CD14-positive monocyte (primary cell): ENCODE measurements at regions not wholly inside any gene's neighbourhood (a gene's known extent, or its start where the extent isn't known, plus 50 kb on each side); places are given as distances from the start of the nearest gene placed in this dataset.

Source experiments
- DNase-seq, 3 donors: peaks; one replicate each; pipeline ENCODE4 v3.0.0-alpha.2; 2011 to 2022
- H2AFZ ChIP-seq: 2 replicates; pipeline ENCODE4 v1.6.0; 2012; ENCODE audit warnings: mild to moderate bottlenecking, low read depth, low read length, inconsistent platforms; ENCODE audit not compliant: insufficient read depth, poor library complexity, severe bottlenecking
- H3K27ac ChIP-seq, 2 donors: 1 replicate in 1 of 2; 2 replicates in 1 of 2; pipeline ENCODE4 v1.5.1; 2012 to 2013; ENCODE audit warnings: low read length in 2 of 2, control low read depth in 1 of 2, inconsistent platforms in 1 of 2, low read depth in 1 of 2, mild to moderate bottlenecking in 1 of 2
- H3K27me3 ChIP-seq, 2 donors: one replicate each; pipeline versions ENCODE4 v1.6.0 to v1.6.1; 2011 to 2013; ENCODE audit warnings: low read length in 2 of 2; ENCODE audit not compliant: control insufficient read depth in 2 of 2, insufficient read depth in 2 of 2
- H3K36me3 ChIP-seq, 2 donors: replicated peaks in 1 of 2; 1 replicate in 1 of 2; 2 replicates in 1 of 2; pipeline versions ENCODE4 v1.5.1 to v1.6.1; 2012 to 2013; ENCODE audit warnings: low read length in 2 of 2, control low read depth in 1 of 2, inconsistent platforms in 1 of 2, mild to moderate bottlenecking in 1 of 2; ENCODE audit not compliant: insufficient read depth in 2 of 2, control insufficient read depth in 1 of 2
- H3K4me1 ChIP-seq, 2 donors: 1 replicate in 1 of 2; 2 replicates in 1 of 2; pipeline versions ENCODE4 v1.5.1 to v1.6.1; 2012 to 2013; ENCODE audit warnings: low read length in 2 of 2, control low read depth in 1 of 2, inconsistent platforms in 1 of 2, mild to moderate bottlenecking in 1 of 2, moderate library complexity in 1 of 2; ENCODE audit not compliant: insufficient read depth in 2 of 2, control insufficient read depth in 1 of 2
- H3K4me2 ChIP-seq: replicated peaks from 2 replicates; pipeline ENCODE3; 2012; ENCODE audit warnings: low read length, moderate library complexity, mild to moderate bottlenecking; ENCODE audit not compliant: poor library complexity, severe bottlenecking; ENCODE audit errors: extremely low read depth
- H3K4me3 ChIP-seq, 3 experiments: fragments of 200-600 bp in 1 of 3; sonication (generic) in 1 of 3; replicated peaks in 1 of 3; 1 replicate in 2 of 3; 2 replicates in 1 of 3; pipeline ENCODE4 v1.5.1; 2011 to 2013; ENCODE audit warnings: low read length in 3 of 3, mild to moderate bottlenecking in 3 of 3, control low read depth in 2 of 3, low read depth in 2 of 3, inconsistent platforms in 1 of 3, moderate library complexity in 1 of 3
- H3K79me2 ChIP-seq: 2 replicates; pipeline ENCODE4 v1.6.0; 2012; ENCODE audit warnings: mild to moderate bottlenecking, control low read depth, inconsistent platforms, low read length, moderate library complexity; ENCODE audit not compliant: insufficient read depth
- H3K9ac ChIP-seq: 2 replicates; pipeline ENCODE4 v1.6.0; 2017; ENCODE audit warnings: low read length, mild to moderate bottlenecking; ENCODE audit not compliant: insufficient read depth, poor library complexity, severe bottlenecking
- H3K9me3 ChIP-seq, 2 donors: replicated peaks in 1 of 2; 1 replicate in 1 of 2; 2 replicates in 1 of 2; pipeline versions ENCODE4 v1.5.1 to v1.6.1; 2012 to 2013; ENCODE audit warnings: low read length in 2 of 2, control low read depth in 1 of 2; ENCODE audit not compliant: control insufficient read depth in 1 of 2, insufficient read depth in 1 of 2
- H4K20me1 ChIP-seq: 2 replicates; pipeline ENCODE4 v1.6.0; 2012; ENCODE audit warnings: mild to moderate bottlenecking, low read length, control low read depth, moderate library complexity; ENCODE audit not compliant: insufficient read depth
- H3K27ac Mint-ChIP-seq, 7 donors: one replicate each; pipeline ENCODE4 v1.8.0; 2020; ENCODE audit warnings: mild to moderate bottlenecking in 7 of 7, mixed read lengths in 7 of 7, moderate library complexity in 6 of 7, inconsistent platforms in 2 of 7
- H3K27me3 Mint-ChIP-seq, 3 donors: one replicate each; pipeline ENCODE4 v1.8.0; 2021 to 2022; ENCODE audit warnings: low read depth in 3 of 3, mild to moderate bottlenecking in 3 of 3, mixed read lengths in 3 of 3, moderate library complexity in 3 of 3, inconsistent platforms in 1 of 3
- H3K36me3 Mint-ChIP-seq, 2 donors: one replicate each; pipeline ENCODE4 v1.8.0; 2020; ENCODE audit warnings: mixed read lengths in 2 of 2, inconsistent platforms in 1 of 2, mild to moderate bottlenecking in 1 of 2
- H3K4me1 Mint-ChIP-seq: one replicate; pipeline ENCODE4 v1.8.0; 2020; ENCODE audit warnings: mild to moderate bottlenecking, mixed read lengths
- H3K4me3 Mint-ChIP-seq, 2 donors: one replicate each; pipeline ENCODE4 v1.8.0; 2020; ENCODE audit warnings: mild to moderate bottlenecking in 2 of 2, mixed read lengths in 2 of 2, moderate library complexity in 1 of 2
- H3K9me3 Mint-ChIP-seq, 7 donors: one replicate each; pipeline ENCODE4 v1.8.0; 2020 to 2022; ENCODE audit warnings: mixed read lengths in 7 of 7, mild to moderate bottlenecking in 6 of 7, moderate library complexity in 6 of 7, inconsistent platforms in 2 of 7
- CTCF ChIP-seq: fragments of 200-600 bp; IDR thresholded peaks from one replicate; pipeline ENCODE4 v1.8.0; 2022; ENCODE audit warnings: antibody characterized with exemption, mild to moderate bottlenecking
- WGBS: methylation state at CpG from one replicate; pipeline ENCODE4 v1.1.5; 2013; ENCODE audit warnings: missing lambda C conversion rate; ENCODE audit not compliant: insufficient coverage; 5-methylcytosine and 5-hydroxymethylcytosine counted together
- intact Hi-C, 2 donors: fragments of 100-400 bp; cut with micrococcal nuclease; formaldehyde crosslinking; loops; one replicate each; pipeline versions ENCODE4 v1.15.0 to v1.15.1; 2023

GRCh38 chr12:131610891-131611290 is 100.0 kb upstream of the SFSWAP start:
- Histone ChIP-seq H3K79me2 (no peaks in the 10 kb centered on the region), H3K36me3 (no peaks in the 10 kb centered on the region), H3K27me3 (no peaks in the 10 kb centered on the region), H3K27ac (no peak overlapping the region), H3K4me3 (no peak overlapping the region), H3K4me2 (no peak overlapping the region), H4K20me1 (no peaks in the 10 kb centered on the region), H3K9ac (no peak overlapping the region), H2AFZ (no peak overlapping the region), H3K9me3 (no peaks in the 10 kb centered on the region), H3K4me1 (peaks cover 32 to 36% of the 10 kb centered on the region in 2 donors)
- 97% methylated on average over 6 of the region's 11 CpGs for WGBS
- H3K27ac Mint-ChIP-seq = no peak overlapping the region
- H3K4me1 Mint-ChIP-seq = peaks cover 35% of the 10 kb centered on the region
- no peak for TF ChIP-seq CTCF
- H3K36me3 Mint-ChIP-seq = peaks cover 0 to 3% of the 10 kb centered on the region in 2 donors
- no peak overlapping the region for H3K4me3 Mint-ChIP-seq
- intact Hi-C loops = no loop called here
- peaks cover 3 to 11% (median 8%) of the 10 kb centered on the region in 3 donors for H3K27me3 Mint-ChIP-seq
- DNase-seq = no peak
- peaks cover 0 to 3% (median 0%) of the 10 kb centered on the region in 7 donors for H3K9me3 Mint-ChIP-seq

- Histone ChIP-seq H3K79me2 (no peaks in the 10 kb centered on the region), H2AFZ (no peak overlapping the region), H3K9me3 (no peaks in the 10 kb centered on the region), H3K4me2 (no peak overlapping the region), H3K27me3 (no peaks in the 10 kb centered on the region), H3K4me3 (no peak overlapping the region), H3K4me1 (peaks cover 25 to 29% of the 10 kb centered on the region in 2 donors), H3K36me3 (no peaks in the 10 kb centered on the region), H4K20me1 (no peaks in the 10 kb centered on the region), H3K9ac (no peak overlapping the region), H3K27ac (no peak overlapping the region)
- no peak for DNase-seq
- intact Hi-C loops = no loop called here
- 96% methylated on average over 22 of the region's 22 CpGs for WGBS
- H3K9me3 Mint-ChIP-seq = peaks cover 0 to 3% (median 0%) of the 10 kb centered on the region in 7 donors
- no peaks in the 10 kb centered on the region for H3K36me3 Mint-ChIP-seq
- no peak overlapping the region for H3K27ac Mint-ChIP-seq
- TF ChIP-seq CTCF = no peak
- H3K4me1 Mint-ChIP-seq = peaks cover 28% of the 10 kb centered on the region
- H3K4me3 Mint-ChIP-seq = no peak overlapping the region
- H3K27me3 Mint-ChIP-seq = peaks cover 3 to 13% (median 10%) of the 10 kb centered on the region in 3 donors
Measured at GRCh38 chr12:131611416-131612091, 99.3 kb upstream of the SFSWAP start.
